ENCODE measurements at regions not wholly inside any gene's neighbourhood (a gene's known extent, or its start where the extent isn't known, plus 50 kb on each side); places are given as distances from the start of the nearest gene placed in this dataset.
"Not testable (repeated sequence)": the region's sequence is repeated elsewhere in the genome, so short reads cannot be mapped to it uniquely, and the experiment has no call there.

DNA sequence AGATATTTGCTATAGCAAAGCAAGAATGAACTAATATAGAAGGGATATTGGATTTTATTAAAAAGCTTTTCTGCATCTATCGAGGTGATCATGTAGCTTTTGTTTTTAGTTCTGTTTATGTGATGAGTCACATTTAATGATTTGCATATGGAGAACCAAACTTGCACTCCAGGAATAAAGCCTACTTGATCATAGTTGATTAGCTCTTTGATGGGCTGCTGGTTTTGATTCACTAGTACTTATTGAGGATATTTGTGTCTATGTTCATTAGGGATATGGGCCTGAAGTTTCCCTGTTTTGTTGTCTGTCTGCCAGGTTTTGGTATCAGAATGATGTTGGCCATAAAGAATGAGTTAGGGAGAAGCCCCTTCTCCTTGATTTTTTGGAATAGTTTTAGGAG, 310.7 kb downstream of the ARPP21 start:
- no peak for FAIRE-seq

GRCh38 chr3:35954413-35954812, 315.1 kb downstream of the ARPP21 start:
- no peak for FAIRE-seq

DNA sequence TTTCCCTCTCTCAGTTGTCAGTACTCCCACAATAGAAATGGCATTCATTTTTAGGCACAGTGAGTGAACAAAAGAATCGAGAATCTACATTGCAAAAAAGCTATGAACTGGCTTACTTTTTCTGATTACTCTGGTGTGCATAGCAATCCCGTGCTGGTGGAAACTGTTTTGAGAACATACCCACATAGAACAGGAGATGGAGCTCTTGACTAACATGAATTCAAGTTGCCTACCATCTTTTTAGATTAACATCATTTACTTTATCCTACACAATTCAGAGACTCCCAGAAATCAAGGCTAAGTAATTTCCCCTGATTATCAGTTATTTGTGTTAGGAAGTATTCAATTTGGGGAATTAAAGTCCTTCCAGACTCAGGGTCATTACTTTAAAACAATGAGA, 326.6 kb downstream of the ARPP21 start:
- peak; percentile 6 for FAIRE-seq

- no peak for FAIRE-seq
Measured at GRCh38 chr3:35966629-35967464, 327.5 kb downstream of the ARPP21 start.

GRCh38 chr3:35968043-35968622, 328.8 kb downstream of the ARPP21 start:
- FAIRE-seq: no peak

- no peak for FAIRE-seq
Measured at GRCh38 chr3:35969406-35969805, 330.1 kb downstream of the ARPP21 start.

DNA sequence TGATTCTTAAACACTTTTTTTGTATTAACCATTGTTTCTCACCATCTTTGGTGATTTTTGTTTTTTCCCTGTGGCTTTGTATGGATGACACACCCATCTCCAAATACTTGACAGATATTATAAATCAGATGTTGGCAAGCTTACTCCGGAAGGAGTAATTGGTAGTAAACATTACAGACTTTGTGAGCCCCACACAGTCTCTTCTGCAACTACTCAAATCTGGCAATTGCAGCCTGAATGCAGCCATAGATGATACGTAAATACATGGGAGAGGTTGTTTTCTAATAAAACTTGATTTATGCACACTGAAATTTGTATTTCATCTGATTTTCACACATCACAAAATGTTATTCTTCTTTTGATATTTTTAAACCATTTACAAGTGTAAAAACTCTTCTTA, 331.5 kb downstream of the ARPP21 start:
- FAIRE-seq: no peak

GRCh38 chr3:35971686-35972085, 332.4 kb downstream of the ARPP21 start:
- FAIRE-seq: no peak

- no peak for FAIRE-seq
Measured at GRCh38 chr3:35974872-35975271, 335.5 kb downstream of the ARPP21 start.

DNA sequence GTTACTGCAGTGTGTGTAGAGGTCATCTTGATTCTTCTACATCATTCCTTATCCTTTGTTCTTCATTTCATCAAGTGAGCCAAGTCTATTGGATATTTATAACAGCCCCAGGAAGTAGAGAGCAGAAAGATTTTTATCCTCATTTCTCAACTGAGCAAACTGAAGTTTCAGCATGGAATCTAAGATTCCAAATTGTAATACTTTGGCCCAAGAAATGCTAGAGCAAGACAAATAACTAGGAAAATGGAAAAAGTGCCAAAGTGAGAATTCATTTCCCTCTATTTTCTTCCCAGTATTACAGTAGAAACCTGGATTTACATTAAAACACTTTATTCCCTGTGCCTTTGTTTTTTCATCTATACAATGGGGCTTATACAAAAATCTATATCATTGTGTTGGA, 346.8 kb downstream of the ARPP21 start:
- FAIRE-seq: no peak

DNA sequence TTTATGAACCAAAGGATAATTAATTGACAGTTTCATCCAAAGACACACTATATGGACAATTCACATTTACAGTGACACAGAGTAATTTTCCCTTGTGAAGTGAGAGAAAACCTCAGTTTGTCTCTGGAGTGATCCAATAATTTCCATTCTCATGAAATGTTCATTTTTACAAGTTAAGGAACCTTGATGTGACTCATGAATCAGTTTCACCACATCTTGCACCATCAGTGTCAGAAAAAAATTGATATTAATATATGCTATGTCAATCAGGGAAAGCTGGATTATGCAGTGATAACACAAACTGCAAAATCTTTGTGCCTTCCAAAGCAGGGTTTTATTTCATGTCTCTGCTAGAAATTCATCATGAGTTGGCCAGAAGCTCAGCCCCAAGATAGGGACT, 348.1 kb downstream of the ARPP21 start:
- no peak for FAIRE-seq

DNA sequence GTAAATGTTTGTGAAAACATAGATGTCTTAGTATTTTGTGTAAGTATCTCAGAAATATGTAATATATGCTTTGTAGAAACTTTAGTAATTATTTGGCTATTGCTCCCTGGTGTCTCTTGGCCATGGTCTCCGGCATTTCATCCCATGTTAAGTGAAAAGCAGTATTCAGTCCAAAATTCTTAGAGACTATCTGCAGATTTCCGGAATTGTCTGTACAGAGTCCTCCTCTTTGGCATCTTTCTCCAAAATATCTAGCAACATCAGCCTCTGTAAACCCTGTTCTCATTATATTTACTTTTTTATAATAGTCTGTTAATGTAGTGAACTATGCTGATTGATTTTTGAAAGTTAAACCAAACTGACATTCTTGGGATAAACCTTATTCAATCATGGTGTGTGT, 352.7 kb downstream of the ARPP21 start:
- FAIRE-seq: no peak

GRCh38 chr3:36011791-36012190, 368.5 kb upstream of the STAC start:
- FAIRE-seq: no peak

DNA sequence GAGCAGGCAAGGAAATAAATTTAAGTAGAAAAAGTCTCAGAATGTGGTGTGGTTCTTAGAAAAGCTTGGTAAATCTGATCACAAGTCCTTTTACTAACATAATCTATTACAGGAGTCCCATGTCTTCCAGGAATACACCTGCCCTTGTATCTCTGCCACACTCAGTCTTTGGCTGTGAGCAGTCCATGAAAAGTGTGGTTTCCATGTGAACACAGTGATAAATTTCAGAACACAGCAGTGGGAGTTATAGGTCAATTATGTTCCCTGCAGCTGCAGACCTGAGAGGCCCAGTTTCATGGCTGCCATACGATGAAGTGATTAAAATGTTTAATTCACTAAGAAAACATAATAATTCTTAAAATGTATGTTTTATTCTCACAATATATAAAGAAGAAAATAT, 366.9 kb upstream of the STAC start:
- no peak for FAIRE-seq

DNA sequence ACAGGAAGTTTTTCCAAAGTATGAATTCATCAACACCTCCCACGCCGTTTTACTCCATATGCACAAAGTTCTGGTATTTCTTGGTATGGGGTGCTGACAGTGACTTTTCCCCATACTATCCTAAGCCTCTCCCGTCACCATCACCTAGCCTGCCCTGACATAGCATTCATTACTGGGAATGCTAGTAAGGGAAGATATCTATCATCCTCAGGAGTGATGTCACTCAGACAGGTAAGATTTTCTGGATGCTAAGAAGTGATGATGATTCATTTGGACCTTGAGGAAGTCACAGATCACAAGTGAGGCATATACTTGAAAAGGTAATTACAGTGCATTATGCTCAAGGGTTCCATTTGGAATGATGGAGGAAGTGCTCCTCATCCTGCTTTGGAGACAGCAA, 355.1 kb upstream of the STAC start:
- no peak for FAIRE-seq

GRCh38 chr3:36032180-36033047, 347.9 kb upstream of the STAC start:
- no peak for FAIRE-seq

DNA sequence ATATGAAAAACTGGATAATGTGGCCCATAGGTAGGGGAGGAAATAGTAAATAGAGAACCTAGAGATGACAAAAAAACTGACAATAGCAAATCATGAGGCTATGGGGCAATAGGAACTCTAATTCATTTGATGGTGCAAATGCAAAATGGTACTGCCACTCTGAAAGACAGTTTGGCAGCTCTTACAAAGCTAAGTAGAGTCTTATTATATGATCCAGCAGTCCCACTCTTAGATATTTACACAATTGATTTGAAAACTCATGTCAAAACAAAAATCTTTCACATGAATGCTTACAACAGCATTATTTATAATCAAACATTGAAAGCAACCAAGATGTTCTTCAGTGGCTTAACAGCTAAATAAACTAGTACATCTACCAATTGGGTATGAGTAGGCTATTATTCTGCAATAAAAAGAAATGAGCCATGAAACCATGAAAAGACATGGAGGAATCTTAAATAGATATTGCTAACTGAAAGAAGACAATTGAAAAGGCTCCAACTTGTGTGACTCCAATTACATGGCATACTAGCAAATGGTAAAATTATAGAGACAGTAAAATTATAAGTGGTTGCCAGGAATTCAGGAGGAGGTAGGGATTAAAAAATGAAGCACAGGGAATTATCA, 321.8 kb upstream of the STAC start:
- FAIRE-seq: no peak

DNA sequence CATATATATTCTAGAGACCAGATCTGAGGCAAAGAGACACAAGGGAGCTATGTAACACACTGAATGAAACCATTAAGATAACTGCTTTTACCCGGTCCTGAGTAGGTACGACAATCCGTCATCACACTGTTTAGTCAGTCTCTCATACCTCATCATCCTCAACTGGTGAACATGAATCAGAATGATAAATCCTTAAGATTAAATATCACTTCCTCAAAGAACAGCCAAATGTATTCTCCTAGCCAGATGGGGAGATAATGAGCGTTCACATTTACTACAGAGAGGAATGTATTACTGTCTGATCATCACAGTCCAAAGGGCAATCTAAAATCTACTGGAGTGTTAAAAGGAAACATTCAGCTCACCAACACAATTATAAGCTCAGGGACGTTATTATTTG, 319.4 kb upstream of the STAC start:
- no peak for FAIRE-seq

GRCh38 chr3:36063992-36064391, 316.3 kb upstream of the STAC start:
- FAIRE-seq: no peak

GRCh38 chr3:36065321-36065720, 315.0 kb upstream of the STAC start:
- no peak for FAIRE-seq

- no peak for FAIRE-seq
Measured at GRCh38 chr3:36075491-36075890, 304.8 kb upstream of the STAC start.

- FAIRE-seq: no peak
Measured at GRCh38 chr3:36077320-36077719, 303.0 kb upstream of the STAC start.

GRCh38 chr3:36082958-36083357, 297.3 kb upstream of the STAC start:
- FAIRE-seq: not testable (repeated sequence)
